GM23248 (cell line): ENCODE measurements at regions not wholly inside any gene's neighbourhood (a gene's known extent, or its start where the extent isn't known, plus 50 kb on each side); places are given as distances from the start of the nearest gene placed in this dataset.

Experiments
- DNase-seq: peaks from one replicate; pipeline ENCODE4 v3.0.0-alpha.2; 2015
- H2AFZ ChIP-seq: fragments of 200-600 bp; sonication (generic); 2 replicates; pipeline ENCODE4 v1.6.1; 2016; ENCODE audit warnings: antibody characterized with exemption
- H3F3A ChIP-seq: fragments of 200-600 bp; sonication (generic); 2 replicates; pipeline ENCODE4 v1.6.1; 2016; ENCODE audit warnings: mild to moderate bottlenecking, antibody characterized with exemption, mixed run types; ENCODE audit not compliant: insufficient read depth
- H3K27ac ChIP-seq: fragments of 200-600 bp; sonication (generic); 2 replicates; pipeline ENCODE4 v1.5.1; 2016; ENCODE audit warnings: mild to moderate bottlenecking
- H3K27me3 ChIP-seq: fragments of 200-600 bp; sonication (generic); replicated peaks from 2 replicates; pipeline ENCODE4 v1.6.1; 2016; ENCODE audit warnings: mild to moderate bottlenecking; ENCODE audit not compliant: insufficient read depth
- H3K36me3 ChIP-seq: fragments of 200-600 bp; sonication (generic); 2 replicates; pipeline ENCODE4 v1.6.1; 2016; ENCODE audit warnings: low read depth, mild to moderate bottlenecking
- H3K4me1 ChIP-seq: fragments of 200-600 bp; sonication (generic); 2 replicates; pipeline ENCODE4 v1.6.1; 2016; ENCODE audit warnings: mild to moderate bottlenecking; ENCODE audit not compliant: insufficient read depth
- H3K4me2 ChIP-seq: fragments of 200-600 bp; sonication (generic); one replicate; pipeline ENCODE4 v1.6.1; 2016; ENCODE audit warnings: mild to moderate bottlenecking; ENCODE audit not compliant: unreplicated experiment
- H3K4me3 ChIP-seq: fragments of 200-600 bp; sonication (generic); 2 replicates; pipeline ENCODE4 v1.5.1; 2016; ENCODE audit warnings: mild to moderate bottlenecking
- H3K79me2 ChIP-seq: fragments of 200-600 bp; sonication (generic); 2 replicates; pipeline ENCODE4 v1.6.1; 2016; ENCODE audit warnings: mild to moderate bottlenecking; ENCODE audit not compliant: insufficient read depth
- H3K9ac ChIP-seq: fragments of 200-600 bp; sonication (generic); 2 replicates; pipeline ENCODE4 v1.6.1; 2016; ENCODE audit warnings: mild to moderate bottlenecking
- H3K9me2 ChIP-seq: fragments of 200-600 bp; sonication (generic); 2 replicates; pipeline ENCODE4 v1.6.1; 2016; ENCODE audit warnings: mixed run types, mild to moderate bottlenecking, moderate library complexity; ENCODE audit not compliant: insufficient read depth
- H3K9me3 ChIP-seq: fragments of 200-600 bp; sonication (generic); one replicate; pipeline ENCODE4 v1.6.1; 2017; ENCODE audit warnings: low read depth
- H4K20me1 ChIP-seq: fragments of 200-600 bp; sonication (generic); 2 replicates; pipeline ENCODE4 v1.6.0; 2016; ENCODE audit not compliant: insufficient read depth
- EZH2 ChIP-seq: fragments of 200-600 bp; sonication (generic); IDR thresholded peaks from 2 replicates; pipeline ENCODE4 v1.6.1; 2018; ENCODE audit warnings: antibody characterized with exemption, mild to moderate bottlenecking; ENCODE audit not compliant: insufficient read depth, poor library complexity, severe bottlenecking
- EZH2phosphoT487 ChIP-seq: fragments of 200-600 bp; sonication (generic); IDR thresholded peaks from 2 replicates; pipeline ENCODE4 v1.6.1; 2018; ENCODE audit warnings: antibody characterized with exemption, moderate library complexity, mild to moderate bottlenecking, low read depth; ENCODE audit not compliant: insufficient read depth
- WGBS, 2 experiments: methylation state at CpG; one replicate each; pipeline ENCODE4 v1.1.6; 2015 to 2017; ENCODE audit warnings: low lambda C conversion rate in 2 of 2, low coverage in 1 of 2; ENCODE audit errors: missing lambda C conversion rate in 2 of 2; 5-methylcytosine and 5-hydroxymethylcytosine counted together
- in situ Hi-C: fragments of 300-500 bp; cut with MboI; formaldehyde crosslinking; loops from 2 replicates; pipeline ENCODE4 v1.15.0; 2020

DNA sequence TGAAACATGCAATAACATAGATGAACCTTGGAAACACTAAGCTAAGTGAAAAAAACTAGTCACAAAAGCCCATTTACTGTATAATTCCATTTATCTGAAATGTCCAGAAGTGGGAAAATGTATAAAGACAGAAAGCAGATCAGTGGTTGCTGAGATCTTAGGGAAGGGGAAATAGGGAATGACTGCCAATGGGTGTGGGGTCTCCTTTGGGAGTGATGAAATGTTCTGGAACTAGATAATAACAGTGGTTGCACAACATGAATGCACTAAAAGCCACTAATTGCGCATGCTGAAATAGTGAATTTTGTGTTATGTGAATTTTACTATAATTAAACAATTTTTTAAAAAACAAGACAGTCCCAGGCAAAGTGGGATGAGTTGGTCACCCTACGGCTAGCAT lies 472.8 kb downstream of the CCDC171 start:
- TF ChIP-seq EZH2, result no peak
- no peak for TF ChIP-seq EZH2phosphoT487
- H3K4me2 ChIP-seq, result no peak overlapping the region
- DNase-seq, result no peak
- H3K9me2 ChIP-seq, result no peaks in the 10 kb centered on the region
- WGBS, 2 experiments, result 94 to 100% methylated on average over 2 of the region's 2 CpGs
- no peak overlapping the region for H2AFZ ChIP-seq
- no peaks in the 10 kb centered on the region for H3K9me3 ChIP-seq
- peaks cover 44% of the 10 kb centered on the region for H3F3A ChIP-seq
- no peak overlapping the region for H3K4me3 ChIP-seq
- H3K9ac ChIP-seq, result no peak overlapping the region
- no peaks in the 10 kb centered on the region for H3K27me3 ChIP-seq
- no peak overlapping the region for H3K27ac ChIP-seq
- peaks cover 55% of the 10 kb centered on the region for H3K4me1 ChIP-seq
- H3K36me3 ChIP-seq, result no peaks in the 10 kb centered on the region
- H4K20me1 ChIP-seq, result no peaks in the 10 kb centered on the region
- H3K79me2 ChIP-seq, result no peaks in the 10 kb centered on the region
- in situ Hi-C loops, result no loop called here

DNA sequence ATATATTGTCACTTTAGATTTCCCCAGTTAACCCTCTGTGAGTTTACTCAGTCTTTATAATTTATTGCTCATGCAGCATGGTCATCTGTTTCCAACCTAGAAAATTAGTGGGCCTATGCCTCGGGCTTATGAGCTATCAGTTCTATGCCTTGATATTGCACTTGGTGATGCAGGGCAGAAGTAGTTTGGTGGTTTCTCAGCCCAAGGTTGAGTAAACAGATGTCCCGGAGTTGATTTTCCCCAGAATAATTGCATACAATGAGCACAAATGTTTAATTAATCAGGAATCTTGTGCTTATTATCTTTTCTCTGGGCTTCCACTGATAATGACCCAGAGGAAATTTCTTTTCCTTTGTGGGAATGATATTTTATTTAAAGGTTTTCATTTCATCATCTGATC lies 474.0 kb downstream of the CCDC171 start:
- Histone ChIP-seq H3K4me2 (no peak overlapping the region), H3K27me3 (no peaks in the 10 kb centered on the region), H3K9me3 (no peaks in the 10 kb centered on the region), H3K9ac (no peak overlapping the region), H3K36me3 (no peaks in the 10 kb centered on the region), H2AFZ (no peak overlapping the region), H3K9me2 (no peaks in the 10 kb centered on the region), H4K20me1 (no peaks in the 10 kb centered on the region), H3K4me1 (peaks cover 68% of the 10 kb centered on the region), H3K4me3 (no peak overlapping the region), H3K79me2 (no peaks in the 10 kb centered on the region), H3K27ac (no peak overlapping the region), H3F3A (peaks cover 52% of the 10 kb centered on the region)
- DNase-seq, result no peak
- WGBS, 2 experiments, result 69 to 76% methylated on average over 2 of the region's 2 CpGs
- in situ Hi-C loops, result no loop called here
- TF ChIP-seq EZH2phosphoT487 (no peak), EZH2 (no peak)

DNA sequence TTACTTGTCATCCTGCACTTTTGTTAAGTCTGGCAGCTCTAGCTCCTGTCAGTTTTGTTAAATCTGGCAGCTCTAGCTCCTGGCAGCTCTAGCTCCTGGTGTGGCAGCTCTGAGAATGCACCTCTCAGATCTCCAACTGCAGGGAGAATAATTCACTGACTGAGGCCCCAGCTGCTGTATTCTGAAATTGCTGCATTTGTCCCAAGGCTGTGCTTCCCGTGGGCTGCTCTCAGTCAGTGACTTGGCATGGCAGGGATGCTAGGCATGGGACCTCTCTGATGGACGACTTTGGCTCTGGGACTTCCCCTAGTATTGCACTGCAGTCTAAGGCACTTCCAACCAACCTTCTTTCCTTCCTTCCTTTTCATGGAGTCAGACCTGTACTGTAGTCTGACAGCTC lies 475.7 kb downstream of the CCDC171 start:
- H3K9ac ChIP-seq, result no peak overlapping the region

DNA sequence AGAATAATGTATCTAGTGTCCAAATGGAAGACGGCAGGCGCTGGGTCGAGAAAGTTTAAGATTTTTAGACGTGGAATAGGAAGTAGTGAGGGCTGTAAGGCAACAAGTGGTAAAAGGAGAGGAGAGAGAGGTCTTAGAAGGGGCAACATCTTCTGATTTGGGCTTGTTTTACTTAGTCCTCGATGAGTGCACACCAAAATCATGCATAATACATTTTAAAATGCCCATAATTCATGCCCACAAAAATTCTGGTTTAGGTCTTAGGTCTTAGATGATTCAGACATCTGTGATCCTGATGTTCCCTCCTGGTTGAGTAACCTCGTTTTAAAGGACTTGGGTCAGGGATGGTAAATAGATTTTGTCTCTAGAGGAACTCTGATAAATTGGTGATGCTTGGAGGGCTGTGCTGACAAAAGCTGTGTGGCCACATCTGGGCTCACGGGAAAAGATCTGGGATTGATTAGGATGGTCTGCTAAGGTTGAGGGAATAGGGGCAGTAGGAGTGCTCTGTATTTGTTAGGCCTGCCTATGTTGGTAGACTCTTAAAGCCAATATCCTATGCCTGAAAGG lies 476.3 kb downstream of the CCDC171 start:
- Histone ChIP-seq H3K27ac (peak overlapping the region; percentile 65), H3F3A (peaks cover 39% of the 10 kb centered on the region), H3K9me2 (no peaks in the 10 kb centered on the region), H3K9me3 (no peaks in the 10 kb centered on the region), H3K4me2 (peak overlapping the region; percentile 16), H3K4me3 (no peak overlapping the region), H4K20me1 (no peaks in the 10 kb centered on the region), H3K27me3 (no peaks in the 10 kb centered on the region), H3K36me3 (no peaks in the 10 kb centered on the region), H3K79me2 (no peaks in the 10 kb centered on the region), H3K4me1 (peaks cover 62% of the 10 kb centered on the region), H3K9ac (no peak overlapping the region), H2AFZ (0 out of 2 replicates have a peak overlapping the region, but pooled peaks have one; percentile 15)
- WGBS, 2 experiments, result 40% methylated on average over 7 of the region's 7 CpGs
- TF ChIP-seq EZH2phosphoT487, result no peak
- TF ChIP-seq EZH2, result no peak
- in situ Hi-C loops, result no loop called here
- DNase-seq, result peak; percentile 61

More for the DNA sequence above, 475.7 kb downstream of the CCDC171 start:
- in situ Hi-C loops, result no loop called here
- Histone ChIP-seq H3K79me2 (no peaks in the 10 kb centered on the region), H3K4me2 (peak overlapping the region; percentile 16), H3K27me3 (no peaks in the 10 kb centered on the region), H4K20me1 (no peaks in the 10 kb centered on the region), H3K4me1 (peaks cover 68% of the 10 kb centered on the region), H3K9me2 (no peaks in the 10 kb centered on the region), H2AFZ (0 out of 2 replicates have a peak overlapping the region, but pooled peaks have one; percentile 15), H3K4me3 (no peak overlapping the region), H3F3A (peaks cover 45% of the 10 kb centered on the region), H3K9me3 (no peaks in the 10 kb centered on the region), H3K27ac (peak overlapping the region; percentile 65), H3K36me3 (no peaks in the 10 kb centered on the region)
- DNase-seq, result peak; percentile 56
- 3 to 6% methylated on average over 2 of the region's 2 CpGs for WGBS, 2 experiments
- no peak for TF ChIP-seq EZH2phosphoT487
- no peak for TF ChIP-seq EZH2

DNA sequence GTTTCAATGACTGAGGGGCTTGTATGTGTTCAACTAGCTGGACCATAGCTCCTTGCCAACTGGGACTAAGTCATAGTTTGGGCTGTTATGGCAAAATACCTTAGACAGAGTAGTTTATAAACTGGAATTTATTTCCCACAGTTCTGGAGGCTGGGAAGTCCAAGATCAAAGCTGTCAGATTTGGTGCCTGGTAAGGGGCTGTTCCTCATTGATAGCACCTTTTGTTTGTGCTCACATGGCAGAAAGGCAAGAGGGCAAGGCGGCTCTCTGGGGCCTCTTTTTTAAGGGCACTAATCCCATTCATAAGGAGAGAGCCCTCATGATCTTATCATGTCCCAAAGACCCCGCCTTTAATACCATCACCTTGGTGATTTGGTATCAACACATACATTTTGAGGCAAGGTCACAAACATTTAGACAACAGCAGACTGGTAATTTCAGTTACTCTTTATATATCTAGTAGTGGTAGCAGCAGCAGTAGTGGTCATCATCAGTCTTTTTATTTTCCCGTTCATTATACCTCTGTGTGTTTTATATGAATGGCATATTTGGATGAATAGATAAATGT lies 477.0 kb downstream of the CCDC171 start:
- Histone ChIP-seq H3K9ac (no peak overlapping the region), H3K9me3 (no peaks in the 10 kb centered on the region), H3K9me2 (no peaks in the 10 kb centered on the region), H3K4me2 (peak overlapping the region; percentile 25), H4K20me1 (no peaks in the 10 kb centered on the region), H3K4me1 (peaks cover 59% of the 10 kb centered on the region), H3K27me3 (no peaks in the 10 kb centered on the region), H3F3A (peaks cover 36% of the 10 kb centered on the region), H3K4me3 (peak overlapping the region; percentile 23), H3K27ac (peak overlapping the region; percentile 65), H2AFZ (no peak overlapping the region), H3K36me3 (no peaks in the 10 kb centered on the region), H3K79me2 (no peaks in the 10 kb centered on the region)
- DNase-seq, result no peak
- in situ Hi-C loops, result no loop called here
- 98 to 100% methylated on average over 3 of the region's 3 CpGs for WGBS, 2 experiments
- TF ChIP-seq EZH2 (no peak), EZH2phosphoT487 (no peak)
